ENCODE measurements at regions not wholly inside any gene's neighbourhood (a gene's known extent, or its start where the extent isn't known, plus 50 kb on each side); places are given as distances from the start of the nearest gene placed in this dataset.
A peak's percentile ranks its signal among the peaks of the same experiment; 100 is the strongest.

DNA sequence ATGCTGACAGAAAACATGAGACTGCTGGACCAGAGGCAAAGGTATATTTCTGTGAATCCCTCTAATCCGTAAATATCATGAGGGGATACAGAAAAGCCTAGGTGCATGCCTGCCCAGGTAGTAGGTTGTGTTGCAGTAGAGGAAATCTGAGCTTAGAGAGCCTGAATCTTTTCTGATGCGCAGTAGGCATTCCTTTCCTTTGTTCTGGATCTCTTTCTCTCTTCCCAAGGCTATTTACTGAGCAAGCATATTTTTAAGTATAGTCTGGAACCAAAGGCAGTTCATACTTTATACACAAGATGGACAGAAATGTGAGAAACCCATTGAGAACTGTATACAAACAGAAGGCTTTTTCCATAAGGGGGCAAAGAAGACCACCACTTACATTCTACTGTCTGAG is 359.3 kb downstream of the TMEM161B start:
- Histone ChIP-seq H4K20me1 (ENCODE audit: insufficient read depth) (no peaks in the 10 kb centered on the region), H3K36me3 (ENCODE audit: low read depth) (no peaks in the 10 kb centered on the region), H3K9ac (no peak overlapping the region), H3K4me3 (no peak overlapping the region), H3K27ac (no peak overlapping the region), H3K9me2 (ENCODE audit: insufficient read depth) (no peaks in the 10 kb centered on the region), H3F3A (ENCODE audit: insufficient read depth) (no peaks in the 10 kb centered on the region), H3K27me3 (replicated peaks; ENCODE audit: insufficient read depth) (no peaks in the 10 kb centered on the region), H3K4me2 (ENCODE audit: unreplicated experiment) (no peak overlapping the region), H3K4me1 (ENCODE audit: insufficient read depth) (no peaks in the 10 kb centered on the region), H3K9me3 (ENCODE audit: low read depth) (no peaks in the 10 kb centered on the region), H2AFZ (no peak overlapping the region), H3K79me2 (ENCODE audit: insufficient read depth) (no peaks in the 10 kb centered on the region)
- no peak for DNase-seq
- in situ Hi-C loops (cut with MboI), result no loop called here
- WGBS, 2 experiments (ENCODE audit: low coverage in 1 of 2, low lambda C conversion rate in 2 of 2, missing lambda C conversion rate in 2 of 2), result 13 to 21% methylated on average over 2 of the region's 2 CpGs
- TF ChIP-seq EZH2phosphoT487 (IDR thresholded peaks at IDR 0.05; ENCODE audit: insufficient read depth, low read depth), result no peak
- no peak for TF ChIP-seq EZH2 (IDR thresholded peaks at IDR 0.05; ENCODE audit: insufficient read depth, poor library complexity, severe bottlenecking)

- Histone ChIP-seq H3K4me1 (ENCODE audit: insufficient read depth) (no peaks in the 10 kb centered on the region), H3K36me3 (ENCODE audit: low read depth) (no peaks in the 10 kb centered on the region), H3F3A (ENCODE audit: insufficient read depth) (no peaks in the 10 kb centered on the region), H3K4me3 (no peak overlapping the region), H3K27ac (no peak overlapping the region), H4K20me1 (ENCODE audit: insufficient read depth) (no peaks in the 10 kb centered on the region), H3K9me3 (ENCODE audit: low read depth) (no peaks in the 10 kb centered on the region), H3K9ac (no peak overlapping the region), H3K79me2 (ENCODE audit: insufficient read depth) (no peaks in the 10 kb centered on the region), H3K9me2 (ENCODE audit: insufficient read depth) (no peaks in the 10 kb centered on the region), H2AFZ (no peak overlapping the region), H3K4me2 (ENCODE audit: unreplicated experiment) (no peak overlapping the region), H3K27me3 (replicated peaks; ENCODE audit: insufficient read depth) (no peaks in the 10 kb centered on the region)
- TF ChIP-seq EZH2phosphoT487 (IDR thresholded peaks at IDR 0.05; ENCODE audit: insufficient read depth, low read depth), result no peak
- TF ChIP-seq EZH2 (IDR thresholded peaks at IDR 0.05; ENCODE audit: insufficient read depth, poor library complexity, severe bottlenecking), result no peak
- in situ Hi-C loops (cut with MboI), result no loop called here
- no peak for DNase-seq
Observed at GRCh38 chr5:87906962-87907361, 361.7 kb downstream of the TMEM161B start.

GRCh38 chr5:87900419-87900818 is 368.2 kb downstream of the TMEM161B start:
- Histone ChIP-seq H3K4me3 (no peak overlapping the region), H3K36me3 (ENCODE audit: low read depth) (no peaks in the 10 kb centered on the region), H4K20me1 (ENCODE audit: insufficient read depth) (no peaks in the 10 kb centered on the region), H3K9ac (no peak overlapping the region), H3K9me2 (ENCODE audit: insufficient read depth) (no peaks in the 10 kb centered on the region), H3K27me3 (replicated peaks; ENCODE audit: insufficient read depth) (no peaks in the 10 kb centered on the region), H3K4me2 (ENCODE audit: unreplicated experiment) (no peak overlapping the region), H3K79me2 (ENCODE audit: insufficient read depth) (no peaks in the 10 kb centered on the region), H3F3A (ENCODE audit: insufficient read depth) (no peaks in the 10 kb centered on the region), H3K4me1 (ENCODE audit: insufficient read depth) (no peaks in the 10 kb centered on the region), H3K27ac (no peak overlapping the region), H3K9me3 (ENCODE audit: low read depth) (no peaks in the 10 kb centered on the region), H2AFZ (no peak overlapping the region)
- 4 to 5% methylated on average over 2 of the region's 2 CpGs for WGBS, 2 experiments (ENCODE audit: low coverage in 1 of 2, low lambda C conversion rate in 2 of 2, missing lambda C conversion rate in 2 of 2)
- in situ Hi-C loops (cut with MboI), result no loop called here
- no peak for TF ChIP-seq EZH2phosphoT487 (IDR thresholded peaks at IDR 0.05; ENCODE audit: insufficient read depth, low read depth)
- no peak for DNase-seq

DNA sequence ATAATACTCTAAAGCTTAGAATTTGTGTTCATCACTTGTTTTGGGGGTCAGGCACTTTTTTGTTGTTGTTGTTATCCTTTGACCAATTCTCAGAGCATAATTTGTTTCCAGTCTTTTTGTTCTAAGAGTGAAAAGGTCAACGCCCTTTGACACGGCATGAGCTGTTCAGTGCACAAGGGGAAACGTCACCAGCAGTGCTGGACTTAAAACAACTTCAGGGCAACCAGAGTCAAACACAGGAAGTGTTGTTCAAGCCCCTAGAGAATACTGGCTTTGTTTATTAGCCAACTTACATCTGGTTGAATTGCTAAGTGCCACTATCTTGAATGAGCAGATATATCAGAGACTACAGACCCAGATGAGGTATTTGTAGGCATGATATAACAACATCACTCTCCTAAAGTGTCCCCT is 368.9 kb downstream of the TMEM161B start:
- H3K9me2 ChIP-seq (ENCODE audit: insufficient read depth), result no peaks in the 10 kb centered on the region
- no peak overlapping the region for H2AFZ ChIP-seq
- no peak overlapping the region for H3K4me2 ChIP-seq (ENCODE audit: unreplicated experiment)
- no peak overlapping the region for H3K9ac ChIP-seq
- no peaks in the 10 kb centered on the region for H3K9me3 ChIP-seq (ENCODE audit: low read depth)
- H3K27me3 ChIP-seq (replicated peaks; ENCODE audit: insufficient read depth), result no peaks in the 10 kb centered on the region
- 9 to 13% methylated on average over 3 of the region's 3 CpGs for WGBS, 2 experiments (ENCODE audit: low coverage in 1 of 2, low lambda C conversion rate in 2 of 2, missing lambda C conversion rate in 2 of 2)
- in situ Hi-C loops (cut with MboI), result no loop called here
- DNase-seq, result no peak
- no peak overlapping the region for H3K27ac ChIP-seq
- no peaks in the 10 kb centered on the region for H4K20me1 ChIP-seq (ENCODE audit: insufficient read depth)
- H3K4me3 ChIP-seq, result no peak overlapping the region
- TF ChIP-seq EZH2 (IDR thresholded peaks at IDR 0.05; ENCODE audit: insufficient read depth, poor library complexity, severe bottlenecking), result no peak
- TF ChIP-seq EZH2phosphoT487 (IDR thresholded peaks at IDR 0.05; ENCODE audit: insufficient read depth, low read depth), result no peak
- H3K36me3 ChIP-seq (ENCODE audit: low read depth), result no peaks in the 10 kb centered on the region
- no peaks in the 10 kb centered on the region for H3F3A ChIP-seq (ENCODE audit: insufficient read depth)
- no peaks in the 10 kb centered on the region for H3K79me2 ChIP-seq (ENCODE audit: insufficient read depth)
- no peaks in the 10 kb centered on the region for H3K4me1 ChIP-seq (ENCODE audit: insufficient read depth)

DNA sequence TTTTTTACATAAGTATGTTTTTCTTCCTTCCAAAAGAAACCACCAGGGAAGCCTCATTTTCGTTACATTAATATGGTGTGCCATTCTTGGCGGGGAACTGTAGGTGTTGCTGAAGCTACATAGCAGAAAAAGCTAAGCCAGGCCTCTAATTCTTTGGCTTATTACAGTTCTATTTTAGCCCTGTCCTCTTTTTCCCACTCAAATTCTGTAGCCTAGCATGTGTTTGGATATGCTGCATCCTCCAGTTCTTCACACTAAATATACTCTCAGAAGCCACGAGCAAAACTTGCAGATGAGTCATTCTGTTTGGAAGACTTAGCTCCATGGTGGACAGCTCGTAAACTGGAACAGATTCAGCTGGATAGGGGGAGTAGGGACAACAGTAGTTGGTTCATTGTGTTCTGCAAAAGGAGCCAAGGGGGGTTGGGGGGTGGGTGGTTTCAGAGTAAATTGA is 369.4 kb downstream of the TMEM161B start:
- Histone ChIP-seq H3K4me1 (ENCODE audit: insufficient read depth) (no peaks in the 10 kb centered on the region), H2AFZ (no peak overlapping the region), H3K27ac (no peak overlapping the region), H3K27me3 (replicated peaks; ENCODE audit: insufficient read depth) (no peaks in the 10 kb centered on the region), H4K20me1 (ENCODE audit: insufficient read depth) (no peaks in the 10 kb centered on the region), H3K9me2 (ENCODE audit: insufficient read depth) (no peaks in the 10 kb centered on the region), H3K36me3 (ENCODE audit: low read depth) (no peaks in the 10 kb centered on the region), H3K9me3 (ENCODE audit: low read depth) (no peaks in the 10 kb centered on the region), H3K4me3 (no peak overlapping the region), H3K79me2 (ENCODE audit: insufficient read depth) (no peaks in the 10 kb centered on the region), H3K9ac (no peak overlapping the region), H3K4me2 (ENCODE audit: unreplicated experiment) (no peak overlapping the region), H3F3A (ENCODE audit: insufficient read depth) (no peaks in the 10 kb centered on the region)
- in situ Hi-C loops (cut with MboI), result no loop called here
- peak; percentile 1 for DNase-seq
- WGBS, 2 experiments (ENCODE audit: low coverage in 1 of 2, low lambda C conversion rate in 2 of 2, missing lambda C conversion rate in 2 of 2), result 7 to 8% methylated on average over 4 of the region's 4 CpGs
- TF ChIP-seq EZH2phosphoT487 (IDR thresholded peaks at IDR 0.05; ENCODE audit: insufficient read depth, low read depth), result no peak
- TF ChIP-seq EZH2 (IDR thresholded peaks at IDR 0.05; ENCODE audit: insufficient read depth, poor library complexity, severe bottlenecking), result no peak

Measured in GM23248 (cell line).